GM23338 (cell line): ENCODE measurements at regions not wholly inside any gene's neighbourhood (a gene's known extent, or its start where the extent isn't known, plus 50 kb on each side); places are given as distances from the start of the nearest gene placed in this dataset.
"Not testable (repeated sequence)": the region's sequence is repeated elsewhere in the genome, so short reads cannot be mapped to it uniquely, and the experiment has no call there.

ENCODE experiments used
- ATAC-seq: fragments of 200-7000 bp; cut with Tn5 transposase; 3 replicates; pipeline ENCODE4 v1.9.1; 2020
- DNase-seq: peaks from one replicate; pipeline ENCODE4 v3.0.0-alpha.2; 2015; ENCODE audit warnings: low spot score
- H2AFZ ChIP-seq: fragments of 200-600 bp; sonication (generic); 2 replicates; pipeline ENCODE4 v1.8.0; 2016; ENCODE audit warnings: antibody characterized with exemption, mild to moderate bottlenecking, moderate library complexity
- H3F3A ChIP-seq: fragments of 200-600 bp; sonication (generic); replicated peaks from 2 replicates; pipeline ENCODE4 v1.8.0; 2017; ENCODE audit warnings: antibody characterized with exemption, mixed run types, low read depth
- H3K27ac ChIP-seq: fragments of 200-600 bp; sonication (generic); 2 replicates; pipeline ENCODE4 v1.6.1; 2016; ENCODE audit warnings: low read depth
- H3K27me3 ChIP-seq: fragments of 200-600 bp; sonication (generic); 2 replicates; pipeline ENCODE4 v1.8.0; 2016; ENCODE audit warnings: mild to moderate bottlenecking, mixed run types, moderate library complexity; ENCODE audit not compliant: insufficient read depth
- H3K36me3 ChIP-seq: fragments of 200-600 bp; sonication (generic); 2 replicates; pipeline ENCODE4 v1.8.0; 2016; ENCODE audit warnings: mild to moderate bottlenecking; ENCODE audit not compliant: insufficient read depth
- H3K4me1 ChIP-seq: fragments of 200-600 bp; sonication (generic); 2 replicates; pipeline ENCODE4 v1.8.0; 2016; ENCODE audit warnings: mild to moderate bottlenecking, moderate library complexity; ENCODE audit not compliant: insufficient read depth
- H3K4me2 ChIP-seq: fragments of 200-600 bp; sonication (generic); 2 replicates; pipeline ENCODE4 v1.7.1; 2017; ENCODE audit warnings: mixed run types
- H3K4me3 ChIP-seq: fragments of 200-600 bp; sonication (generic); 2 replicates; pipeline ENCODE4 v1.6.1; 2016; ENCODE audit warnings: mixed run types
- H3K79me2 ChIP-seq: fragments of 200-600 bp; sonication (generic); replicated peaks from 2 replicates; pipeline ENCODE4 v1.8.0; 2017; ENCODE audit warnings: mild to moderate bottlenecking; ENCODE audit not compliant: insufficient read depth
- H3K9me2 ChIP-seq: fragments of 200-600 bp; sonication (generic); 2 replicates; pipeline ENCODE4 v1.8.0; 2017; ENCODE audit not compliant: insufficient read depth
- H4K20me1 ChIP-seq: fragments of 200-600 bp; sonication (generic); replicated peaks from 2 replicates; pipeline ENCODE4 v1.8.0; 2017; ENCODE audit warnings: mild to moderate bottlenecking; ENCODE audit not compliant: insufficient read depth
- H3K27ac Mint-ChIP-seq: 2 replicates; pipeline ENCODE4 v1.8.0; 2020; ENCODE audit warnings: inconsistent platforms, mild to moderate bottlenecking, moderate library complexity, mixed read lengths
- H3K27me3 Mint-ChIP-seq: 3 replicates; pipeline ENCODE4 v1.8.0; 2022; ENCODE audit warnings: low read depth, mild to moderate bottlenecking, moderate library complexity, mixed read lengths, inconsistent platforms; ENCODE audit not compliant: insufficient read depth, poor library complexity
- H3K36me3 Mint-ChIP-seq: 3 replicates; pipeline ENCODE4 v1.8.0; 2021; ENCODE audit warnings: low read depth, mild to moderate bottlenecking, inconsistent platforms, moderate library complexity, mixed read lengths
- H3K4me1 Mint-ChIP-seq: 3 replicates; pipeline ENCODE4 v1.8.0; 2020; ENCODE audit warnings: mild to moderate bottlenecking, inconsistent platforms, mixed read lengths
- H3K4me3 Mint-ChIP-seq: 3 replicates; pipeline ENCODE4 v1.8.0; 2021; ENCODE audit warnings: moderate library complexity, mild to moderate bottlenecking, inconsistent platforms, mixed read lengths
- H3K9me3 Mint-ChIP-seq: 3 replicates; pipeline ENCODE4 v1.8.0; 2020; ENCODE audit warnings: moderate library complexity, mild to moderate bottlenecking, inconsistent platforms, mixed read lengths
- EZH2phosphoT487 ChIP-seq: fragments of 200-600 bp; sonication (generic); IDR thresholded peaks from one replicate; pipeline ENCODE4 v1.8.1; 2018; ENCODE audit warnings: antibody characterized with exemption; ENCODE audit not compliant: unreplicated experiment
- NANOG ChIP-seq: IDR thresholded peaks from 2 replicates; pipeline ENCODE4 v1.6.1; 2016; ENCODE audit warnings: antibody characterized with exemption, borderline replicate concordance
- POLR2AphosphoS5 ChIP-seq: IDR thresholded peaks from 2 replicates; pipeline ENCODE4 v1.6.1; 2016; ENCODE audit warnings: antibody characterized with exemption, low read depth
- REST ChIP-seq: IDR thresholded peaks from one replicate; pipeline ENCODE4 v1.6.1; 2018; ENCODE audit warnings: antibody characterized with exemption; ENCODE audit not compliant: unreplicated experiment
- STAT1 ChIP-seq: IDR thresholded peaks from one replicate; pipeline ENCODE4 v1.6.1; 2016; ENCODE audit warnings: antibody characterized with exemption; ENCODE audit not compliant: unreplicated experiment
- ZNF114 ChIP-seq: fragments of 250-450 bp; sonication (Bioruptor Pico); IDR thresholded peaks from 2 replicates; pipeline ENCODE4 v1.5.0; 2020; ENCODE audit warnings: mild to moderate bottlenecking, moderate library complexity
- TF ChIP-seq, protein P1 (sequence below): fragments of 250-450 bp; sonication (Bioruptor Pico); IDR thresholded peaks from 2 replicates; pipeline ENCODE4 v1.5.0; 2020; ENCODE audit warnings: mild to moderate bottlenecking, moderate library complexity
- TF ChIP-seq, protein P2 (sequence below): IDR thresholded peaks from 2 replicates; pipeline ENCODE4 v1.6.1; 2016; ENCODE audit warnings: antibody characterized with exemption

DNA sequence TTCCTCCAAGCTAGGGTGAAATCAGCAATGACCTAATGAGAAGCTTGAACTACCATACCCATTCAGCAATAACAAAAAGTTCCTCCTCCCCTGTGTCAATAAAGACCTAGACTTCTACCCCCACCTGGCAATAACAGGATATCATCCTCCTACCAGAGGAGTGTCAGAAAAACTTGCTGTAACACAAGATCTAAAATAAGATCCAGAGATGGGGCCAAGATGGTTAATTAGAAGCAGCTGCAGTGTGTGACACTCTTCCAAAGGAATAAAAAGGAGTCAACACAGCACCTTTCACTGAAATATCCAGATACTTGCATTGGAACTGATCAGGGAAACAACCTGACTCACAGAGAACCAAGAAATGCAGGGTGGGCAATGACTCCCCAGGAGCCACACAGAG, 84.4 kb upstream of the ARHGAP42 start (continued):
- no peak for TF ChIP-seq NANOG

GRCh38 chr11:100607761-100608160, 79.3 kb upstream of the ARHGAP42 start:
- not testable (repeated sequence) for H3K27ac Mint-ChIP-seq, H2AFZ ChIP-seq, H3K4me2 ChIP-seq, H3F3A ChIP-seq, H3K36me3 Mint-ChIP-seq, H4K20me1 ChIP-seq, H3K36me3 ChIP-seq, H3K79me2 ChIP-seq, H3K4me3 Mint-ChIP-seq, H3K4me1 ChIP-seq, ATAC-seq, H3K27me3 ChIP-seq, DNase-seq, H3K9me2 ChIP-seq, H3K4me3 ChIP-seq, H3K9me3 Mint-ChIP-seq, H3K27me3 Mint-ChIP-seq, H3K4me1 Mint-ChIP-seq, H3K27ac ChIP-seq

DNA sequence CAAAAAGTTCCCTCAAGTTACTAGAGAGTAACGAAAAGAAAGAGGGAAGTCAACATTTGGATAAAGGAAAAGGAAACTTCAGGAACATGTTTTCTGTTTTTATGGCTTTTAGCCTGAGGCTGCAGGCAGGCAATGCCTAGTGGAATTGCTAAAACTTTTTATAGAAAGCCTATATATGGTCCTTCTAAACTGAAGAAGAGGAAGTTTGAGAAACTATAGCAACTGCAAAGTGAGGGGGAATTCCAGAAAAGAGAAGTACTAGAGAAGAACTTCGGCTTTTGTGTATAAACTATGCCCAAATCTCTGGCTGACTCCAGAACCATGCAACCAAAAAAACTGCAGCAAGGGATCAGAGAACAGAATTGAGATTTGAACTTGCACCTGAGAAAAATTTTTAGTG, 74.3 kb upstream of the ARHGAP42 start:
- H3K4me3 ChIP-seq: no peak overlapping the region
- TF ChIP-seq REST (no peak), NANOG (no peak), ZNF114 (CRISPR knock-in tag) (no peak), EZH2phosphoT487 (no peak), STAT1 (no peak), POLR2AphosphoS5 (no peak)
- TF ChIP-seq, protein P1, sequence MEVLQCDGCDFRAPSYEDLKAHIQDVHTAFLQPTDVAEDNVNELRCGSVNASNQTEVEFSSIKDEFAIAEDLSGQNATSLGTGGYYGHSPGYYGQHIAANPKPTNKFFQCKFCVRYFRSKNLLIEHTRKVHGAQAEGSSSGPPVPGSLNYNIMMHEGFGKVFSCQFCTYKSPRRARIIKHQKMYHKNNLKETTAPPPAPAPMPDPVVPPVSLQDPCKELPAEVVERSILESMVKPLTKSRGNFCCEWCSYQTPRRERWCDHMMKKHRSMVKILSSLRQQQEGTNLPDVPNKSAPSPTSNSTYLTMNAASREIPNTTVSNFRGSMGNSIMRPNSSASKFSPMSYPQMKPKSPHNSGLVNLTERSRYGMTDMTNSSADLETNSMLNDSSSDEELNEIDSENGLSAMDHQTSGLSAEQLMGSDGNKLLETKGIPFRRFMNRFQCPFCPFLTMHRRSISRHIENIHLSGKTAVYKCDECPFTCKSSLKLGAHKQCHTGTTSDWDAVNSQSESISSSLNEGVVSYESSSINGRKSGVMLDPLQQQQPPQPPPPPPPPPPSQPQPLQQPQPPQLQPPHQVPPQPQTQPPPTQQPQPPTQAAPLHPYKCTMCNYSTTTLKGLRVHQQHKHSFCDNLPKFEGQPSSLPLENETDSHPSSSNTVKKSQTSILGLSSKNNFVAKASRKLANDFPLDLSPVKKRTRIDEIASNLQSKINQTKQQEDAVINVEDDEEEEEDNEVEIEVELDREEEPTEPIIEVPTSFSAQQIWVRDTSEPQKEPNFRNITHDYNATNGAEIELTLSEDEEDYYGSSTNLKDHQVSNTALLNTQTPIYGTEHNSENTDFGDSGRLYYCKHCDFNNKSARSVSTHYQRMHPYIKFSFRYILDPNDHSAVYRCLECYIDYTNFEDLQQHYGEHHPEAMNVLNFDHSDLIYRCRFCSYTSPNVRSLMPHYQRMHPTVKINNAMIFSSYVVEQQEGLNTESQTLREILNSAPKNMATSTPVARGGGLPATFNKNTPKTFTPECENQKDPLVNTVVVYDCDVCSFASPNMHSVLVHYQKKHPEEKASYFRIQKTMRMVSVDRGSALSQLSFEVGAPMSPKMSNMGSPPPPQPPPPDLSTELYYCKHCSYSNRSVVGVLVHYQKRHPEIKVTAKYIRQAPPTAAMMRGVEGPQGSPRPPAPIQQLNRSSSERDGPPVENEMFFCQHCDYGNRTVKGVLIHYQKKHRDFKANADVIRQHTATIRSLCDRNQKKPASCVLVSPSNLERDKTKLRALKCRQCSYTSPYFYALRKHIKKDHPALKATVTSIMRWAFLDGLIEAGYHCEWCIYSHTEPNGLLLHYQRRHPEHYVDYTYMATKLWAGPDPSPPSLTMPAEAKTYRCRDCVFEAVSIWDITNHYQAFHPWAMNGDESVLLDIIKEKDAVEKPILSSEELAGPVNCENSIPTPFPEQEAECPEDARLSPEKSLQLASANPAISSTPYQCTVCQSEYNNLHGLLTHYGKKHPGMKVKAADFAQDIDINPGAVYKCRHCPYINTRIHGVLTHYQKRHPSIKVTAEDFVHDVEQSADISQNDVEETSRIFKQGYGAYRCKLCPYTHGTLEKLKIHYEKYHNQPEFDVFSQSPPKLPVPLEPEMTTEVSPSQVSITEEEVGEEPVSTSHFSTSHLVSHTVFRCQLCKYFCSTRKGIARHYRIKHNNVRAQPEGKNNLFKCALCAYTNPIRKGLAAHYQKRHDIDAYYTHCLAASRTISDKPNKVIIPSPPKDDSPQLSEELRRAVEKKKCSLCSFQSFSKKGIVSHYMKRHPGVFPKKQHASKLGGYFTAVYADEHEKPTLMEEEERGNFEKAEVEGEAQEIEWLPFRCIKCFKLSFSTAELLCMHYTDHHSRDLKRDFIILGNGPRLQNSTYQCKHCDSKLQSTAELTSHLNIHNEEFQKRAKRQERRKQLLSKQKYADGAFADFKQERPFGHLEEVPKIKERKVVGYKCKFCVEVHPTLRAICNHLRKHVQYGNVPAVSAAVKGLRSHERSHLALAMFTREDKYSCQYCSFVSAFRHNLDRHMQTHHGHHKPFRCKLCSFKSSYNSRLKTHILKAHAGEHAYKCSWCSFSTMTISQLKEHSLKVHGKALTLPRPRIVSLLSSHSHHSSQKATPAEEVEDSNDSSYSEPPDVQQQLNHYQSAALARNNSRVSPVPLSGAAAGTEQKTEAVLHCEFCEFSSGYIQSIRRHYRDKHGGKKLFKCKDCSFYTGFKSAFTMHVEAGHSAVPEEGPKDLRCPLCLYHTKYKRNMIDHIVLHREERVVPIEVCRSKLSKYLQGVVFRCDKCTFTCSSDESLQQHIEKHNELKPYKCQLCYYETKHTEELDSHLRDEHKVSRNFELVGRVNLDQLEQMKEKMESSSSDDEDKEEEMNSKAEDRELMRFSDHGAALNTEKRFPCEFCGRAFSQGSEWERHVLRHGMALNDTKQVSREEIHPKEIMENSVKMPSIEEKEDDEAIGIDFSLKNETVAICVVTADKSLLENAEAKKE (CRISPR knock-in tag): no peak
- TF ChIP-seq, protein P2, sequence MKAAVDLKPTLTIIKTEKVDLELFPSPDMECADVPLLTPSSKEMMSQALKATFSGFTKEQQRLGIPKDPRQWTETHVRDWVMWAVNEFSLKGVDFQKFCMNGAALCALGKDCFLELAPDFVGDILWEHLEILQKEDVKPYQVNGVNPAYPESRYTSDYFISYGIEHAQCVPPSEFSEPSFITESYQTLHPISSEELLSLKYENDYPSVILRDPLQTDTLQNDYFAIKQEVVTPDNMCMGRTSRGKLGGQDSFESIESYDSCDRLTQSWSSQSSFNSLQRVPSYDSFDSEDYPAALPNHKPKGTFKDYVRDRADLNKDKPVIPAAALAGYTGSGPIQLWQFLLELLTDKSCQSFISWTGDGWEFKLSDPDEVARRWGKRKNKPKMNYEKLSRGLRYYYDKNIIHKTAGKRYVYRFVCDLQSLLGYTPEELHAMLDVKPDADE: no peak
- H3K79me2 ChIP-seq: no peaks in the 10 kb centered on the region
- H3F3A ChIP-seq: no peaks in the 10 kb centered on the region
- Mint-ChIP-seq H3K36me3 (no peaks in the 10 kb centered on the region), H3K4me1 (no peaks in the 10 kb centered on the region), H3K27ac (no peak overlapping the region), H3K27me3 (peaks cover 10% of the 10 kb centered on the region), H3K4me3 (no peak overlapping the region), H3K9me3 (no peaks in the 10 kb centered on the region)
- H3K4me2 ChIP-seq: no peak overlapping the region
- no peaks in the 10 kb centered on the region for H3K36me3 ChIP-seq
- no peaks in the 10 kb centered on the region for H3K27me3 ChIP-seq
- no peaks in the 10 kb centered on the region for H3K4me1 ChIP-seq
- no peak for ATAC-seq
- H3K9me2 ChIP-seq: no peaks in the 10 kb centered on the region
- DNase-seq: no peak
- H4K20me1 ChIP-seq: no peaks in the 10 kb centered on the region
- H3K27ac ChIP-seq: no peak overlapping the region
- H2AFZ ChIP-seq: peak overlapping the region; percentile 11; the same call in 1 of the 2 replicates
